Tongue (tissue), 1 donor: ENCODE measurements at regions not wholly inside any gene's neighbourhood (a gene's known extent, or its start where the extent isn't known, plus 50 kb on each side); places are given as distances from the start of the nearest gene placed in this dataset.
A peak's percentile ranks its signal among the peaks of the same experiment; 100 is the strongest.

ENCODE experiments used
- DNase-seq: peaks from one replicate; pipeline ENCODE4 v3.0.0-alpha.2; 2015

DNA sequence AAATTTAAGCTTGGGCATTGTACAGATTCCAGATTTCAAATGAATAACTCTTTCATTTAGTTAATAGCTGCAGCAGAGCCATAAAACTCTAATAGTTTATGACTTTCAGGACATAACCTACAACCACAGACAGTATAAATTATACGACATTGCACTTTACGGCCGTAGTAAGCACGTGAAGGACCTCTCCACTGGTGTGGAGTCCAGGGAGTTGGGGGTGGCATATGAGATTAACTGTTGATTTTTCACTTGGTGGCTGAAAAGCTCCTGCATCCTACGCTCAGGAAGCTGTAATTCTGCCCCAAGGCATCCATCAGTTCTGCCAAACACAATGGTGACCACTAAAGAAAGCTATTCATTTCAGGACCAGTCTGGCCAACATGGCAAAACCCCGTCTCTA, 376.2 kb downstream of the SOX11 start:
- no peak for DNase-seq

- peak; percentile 70 for DNase-seq
Measured at GRCh38 chr2:6069381-6069780, 377.2 kb downstream of the SOX11 start.

- no peak for DNase-seq
Measured at GRCh38 chr2:6071519-6071918, 379.3 kb downstream of the SOX11 start.

GRCh38 chr2:6072276-6072675, 380.1 kb downstream of the SOX11 start:
- DNase-seq = peak; percentile 53

- DNase-seq = no peak
Measured at GRCh38 chr2:6072768-6073167, 380.6 kb downstream of the SOX11 start.

GRCh38 chr2:6073191-6074088, 381.3 kb downstream of the SOX11 start:
- DNase-seq = peak; percentile 78

GRCh38 chr2:6074089-6074643, 382.0 kb downstream of the SOX11 start:
- no peak for DNase-seq

- DNase-seq = no peak
Measured at GRCh38 chr2:6077585-6077984, 385.4 kb downstream of the SOX11 start.

GRCh38 chr2:6078414-6078813, 386.2 kb downstream of the SOX11 start:
- DNase-seq = no peak

- DNase-seq = no peak
Measured at GRCh38 chr2:6079405-6079804, 387.2 kb downstream of the SOX11 start.

DNA sequence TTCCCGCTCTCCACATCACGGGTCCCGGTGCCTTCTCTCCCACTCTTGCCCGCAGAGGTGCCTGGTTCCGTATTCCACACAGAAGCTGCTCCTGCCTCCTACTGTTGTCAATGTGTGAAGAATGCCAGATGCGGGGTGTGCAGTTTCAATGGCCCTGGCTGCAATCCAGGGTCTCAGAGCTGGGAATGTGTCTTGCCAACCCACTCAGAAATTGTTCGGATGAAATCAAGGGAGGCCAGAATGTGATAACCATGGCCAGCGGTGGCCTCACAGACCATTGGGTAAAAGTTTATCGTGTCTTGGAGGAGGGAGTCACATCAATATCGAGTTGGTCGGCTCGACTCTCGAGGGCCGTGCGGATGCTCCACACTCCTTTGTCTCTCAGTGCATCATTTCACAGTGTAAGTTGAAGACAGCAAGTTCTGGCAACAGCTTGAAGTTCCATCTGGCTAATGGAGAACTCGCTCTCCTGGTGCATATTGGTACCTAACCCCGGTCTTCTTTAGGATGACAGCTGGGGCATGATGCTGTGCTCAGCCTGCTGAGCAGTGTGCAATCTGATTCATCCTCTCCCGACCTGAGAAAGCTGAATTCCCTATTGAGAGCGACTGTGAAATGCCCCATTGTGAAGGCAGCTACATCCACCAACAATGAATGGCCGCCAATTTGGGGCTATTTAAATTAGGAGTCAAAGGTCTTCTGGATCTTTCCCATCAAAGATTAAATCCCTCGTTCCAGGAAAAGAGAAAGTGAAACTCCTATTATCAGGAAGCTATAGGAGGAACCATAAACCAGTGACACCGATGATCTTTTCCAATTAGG, 389.0 kb downstream of the SOX11 start:
- peak; percentile 68 for DNase-seq

- no peak for DNase-seq
Measured at GRCh38 chr2:6081955-6082624, 389.9 kb downstream of the SOX11 start.

GRCh38 chr2:6082625-6083018, 390.4 kb downstream of the SOX11 start:
- DNase-seq = no peak

DNA sequence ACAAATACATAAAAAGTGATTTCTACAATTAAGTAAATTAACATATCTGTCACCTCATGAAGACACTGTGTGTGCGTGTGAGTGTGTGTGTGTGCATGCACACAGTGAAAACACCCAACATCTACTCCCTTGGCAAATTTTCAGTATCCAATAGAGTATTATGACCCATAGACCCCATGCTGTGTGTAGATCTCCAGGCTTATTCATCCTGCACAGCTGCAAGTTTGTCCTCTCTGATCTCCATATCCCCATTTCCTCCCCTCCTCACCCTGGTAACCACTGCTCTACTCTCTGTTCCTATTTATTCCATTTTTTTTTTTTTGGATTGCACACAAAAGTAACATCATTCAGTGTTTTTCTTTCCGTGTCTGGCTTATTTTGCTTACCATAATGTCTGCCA, 391.0 kb downstream of the SOX11 start:
- DNase-seq = no peak

DNA sequence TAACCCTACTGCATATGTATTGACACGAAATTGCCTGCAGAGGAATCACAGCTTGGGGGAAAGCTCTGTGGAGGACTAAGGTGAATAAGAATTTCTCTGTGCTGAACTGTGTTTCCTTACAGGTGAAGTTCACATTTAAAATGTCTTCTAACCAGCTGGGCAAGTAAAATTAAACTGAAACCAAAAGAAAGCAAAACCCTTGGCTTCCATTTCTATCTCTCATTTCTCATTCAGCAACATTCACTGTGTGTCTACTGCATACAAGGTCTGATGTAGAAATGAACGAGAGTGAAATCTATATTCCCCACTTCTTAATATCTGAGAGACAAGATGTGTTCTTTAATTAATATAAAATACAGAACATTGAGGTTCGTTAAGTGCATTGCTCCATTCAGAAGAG, 397.3 kb downstream of the SOX11 start:
- no peak for DNase-seq

- DNase-seq = no peak
Measured at GRCh38 chr2:6103372-6103771, 411.2 kb downstream of the SOX11 start.

DNA sequence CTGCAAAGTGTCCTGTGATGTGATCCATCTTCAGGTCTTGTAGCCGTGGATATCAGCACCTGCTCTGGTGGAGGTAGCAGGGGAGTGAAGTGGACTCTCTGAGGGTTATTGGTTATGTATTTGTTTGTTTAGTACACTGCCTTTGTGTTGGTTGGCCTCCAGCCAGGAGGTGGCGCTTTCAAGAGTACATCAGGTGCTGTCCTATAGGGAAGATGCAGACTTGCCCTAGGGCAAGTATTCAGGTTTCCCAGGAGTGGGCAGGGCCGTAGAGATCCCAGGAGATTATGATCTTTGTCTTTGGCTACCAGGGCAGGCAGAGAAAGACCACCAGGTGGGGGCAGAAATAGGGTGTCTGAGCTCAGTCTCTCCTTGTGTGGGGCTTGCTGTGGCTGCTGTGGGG, 411.8 kb downstream of the SOX11 start:
- no peak for DNase-seq

GRCh38 chr2:6107290-6107689, 415.1 kb downstream of the SOX11 start:
- DNase-seq = no peak

GRCh38 chr2:6109831-6110230, 417.6 kb downstream of the SOX11 start:
- DNase-seq = no peak

DNA sequence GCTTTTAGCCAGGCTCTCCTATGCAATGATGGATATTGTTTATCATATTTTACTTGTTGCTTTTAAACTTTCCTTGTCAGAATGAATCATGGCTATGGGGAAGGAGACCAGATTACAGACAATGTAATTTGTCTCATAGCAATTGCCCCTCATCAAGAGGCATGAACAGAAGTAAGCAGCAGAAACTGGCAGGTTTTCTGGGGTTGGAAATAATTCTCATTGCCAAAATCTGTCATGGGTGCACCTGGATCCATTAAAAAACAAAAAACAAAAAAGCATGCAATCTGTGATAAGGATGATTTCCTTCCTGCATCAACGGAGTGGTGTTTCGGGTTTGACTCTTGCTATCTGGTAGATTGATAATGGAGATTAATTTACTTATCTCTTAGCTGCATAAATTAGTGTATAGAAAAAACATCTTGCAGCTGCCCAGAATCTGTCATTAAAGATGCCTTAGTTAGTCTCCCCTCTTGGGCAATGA, 419.6 kb downstream of the SOX11 start:
- DNase-seq = no peak

GRCh38 chr2:6113786-6114185, 421.6 kb downstream of the SOX11 start:
- DNase-seq = peak; percentile 11

- DNase-seq = no peak
Measured at GRCh38 chr2:6127718-6128117, 435.5 kb downstream of the SOX11 start.
